Breast epithelium (tissue), 3 donors: ENCODE measurements at regions not wholly inside any gene's neighbourhood (a gene's known extent, or its start where the extent isn't known, plus 50 kb on each side); places are given as distances from the start of the nearest gene placed in this dataset.

Experiments
- CTCF ChIP-seq, 3 donors: fragments of 450-650 bp; IDR thresholded peaks; one replicate each; pipeline ENCODE4 v1.5.1; 2016 to 2017; ENCODE audit warnings: antibody characterized with exemption in 3 of 3, mild to moderate bottlenecking in 3 of 3, moderate library complexity in 3 of 3
- POLR2A ChIP-seq: fragments of 450-650 bp; IDR thresholded peaks from one replicate; pipeline ENCODE4 v1.6.1; 2016; ENCODE audit warnings: antibody characterized with exemption, mild to moderate bottlenecking, moderate library complexity
- POLR2AphosphoS5 ChIP-seq, 3 donors: sonication (generic); formaldehyde crosslinking; IDR thresholded peaks; one replicate each; pipeline ENCODE4 v1.6.1; 2017; ENCODE audit warnings: antibody characterized with exemption in 3 of 3

GRCh38 chr2:22795287-22795866, 589.6 kb upstream of the KLHL29 start:
- no peak for TF ChIP-seq CTCF (IDR thresholded peaks at IDR 0.05)
- no peak for TF ChIP-seq POLR2AphosphoS5 (IDR thresholded peaks at IDR 0.05)
- no peak for TF ChIP-seq POLR2A
